SK-N-SH treated with all-trans-retinoic acid at 6 μM for 48 hours (cell line): ENCODE measurements at regions not wholly inside any gene's neighbourhood (a gene's known extent, or its start where the extent isn't known, plus 50 kb on each side); places are given as distances from the start of the nearest gene placed in this dataset.

ENCODE experiments used
- ARNTL ChIP-seq: fragments of 450-650 bp; formaldehyde crosslinking; IDR thresholded peaks from 2 replicates; pipeline ENCODE4 v1.5.0; 2020; ENCODE audit warnings: low read depth, mild to moderate bottlenecking, moderate library complexity, borderline replicate concordance
- CREB5 ChIP-seq: fragments of 250-450 bp; sonication (Bioruptor Pico); IDR thresholded peaks from 2 replicates; pipeline ENCODE4 v1.5.1; 2020; ENCODE audit warnings: low read depth, mild to moderate bottlenecking, moderate library complexity
- CSRNP3 ChIP-seq: fragments of 250-450 bp; sonication (Bioruptor Pico); IDR thresholded peaks from 2 replicates; pipeline ENCODE4 v1.5.1; 2021; ENCODE audit warnings: mild to moderate bottlenecking, moderate library complexity
- OSR1 ChIP-seq: fragments of 250-450 bp; sonication (Bioruptor Pico); IDR thresholded peaks from 2 replicates; pipeline ENCODE4 v1.8.0; 2022; ENCODE audit warnings: moderate library complexity, mild to moderate bottlenecking, inconsistent platforms
- PATZ1 ChIP-seq: fragments of 250-450 bp; sonication (Bioruptor Pico); IDR thresholded peaks from 2 replicates; pipeline ENCODE4 v1.8.0; 2020; ENCODE audit warnings: mild to moderate bottlenecking, moderate library complexity, borderline replicate concordance
- TSHZ2 ChIP-seq: fragments of 250-450 bp; sonication (Bioruptor Pico); IDR thresholded peaks from 2 replicates; pipeline ENCODE4 v1.5.0; 2020; ENCODE audit warnings: mild to moderate bottlenecking, moderate library complexity
- ZFP3 ChIP-seq: fragments of 250-450 bp; sonication (Bioruptor Pico); IDR thresholded peaks from 2 replicates; pipeline ENCODE4 v1.5.0; 2020; ENCODE audit warnings: mild to moderate bottlenecking, moderate library complexity
- ZNF70 ChIP-seq: fragments of 450-650 bp; formaldehyde crosslinking; IDR thresholded peaks from 2 replicates; pipeline ENCODE4 v1.5.0; 2020; ENCODE audit warnings: mild to moderate bottlenecking, moderate library complexity

GRCh38 chr3:127069814-127070440, 87.0 kb downstream of the PLXNA1 start:
- TF ChIP-seq CREB5 (CRISPR knock-in tag) (no peak), ZFP3 (CRISPR knock-in tag) (no peak), ARNTL (no peak), TSHZ2 (no peak), PATZ1 (CRISPR knock-in tag) (no peak), OSR1 (no peak), ZNF70 (CRISPR knock-in tag) (no peak), CSRNP3 (CRISPR knock-in tag) (no peak)
